IPS-15b (cell line): ENCODE measurements at regions not wholly inside any gene's neighbourhood (a gene's known extent, or its start where the extent isn't known, plus 50 kb on each side); places are given as distances from the start of the nearest gene placed in this dataset.
"Not testable (repeated sequence)": the region's sequence is repeated elsewhere in the genome, so short reads cannot be mapped to it uniquely, and the experiment has no call there.

Experiments
- H3K27me3 ChIP-seq: one replicate; pipeline ENCODE4 v1.6.1; 2013; ENCODE audit warnings: low read length; ENCODE audit not compliant: control insufficient read depth, insufficient read depth
- H3K36me3 ChIP-seq: one replicate; pipeline ENCODE4 v1.6.1; 2013; ENCODE audit warnings: low read length; ENCODE audit not compliant: control insufficient read depth, insufficient read depth
- H3K4me1 ChIP-seq: one replicate; pipeline ENCODE4 v1.6.1; 2013; ENCODE audit warnings: mild to moderate bottlenecking, low read length; ENCODE audit not compliant: control insufficient read depth, insufficient read depth
- H3K4me3 ChIP-seq: one replicate; pipeline ENCODE4 v1.5.1; 2013; ENCODE audit warnings: low read depth, low read length
- H3K9ac ChIP-seq: one replicate; pipeline ENCODE4 v1.6.1; 2013; ENCODE audit warnings: low read depth, mild to moderate bottlenecking, low read length
- H3K9me3 ChIP-seq: one replicate; pipeline ENCODE4 v1.6.1; 2013; ENCODE audit warnings: mild to moderate bottlenecking, low read length; ENCODE audit not compliant: control insufficient read depth, insufficient read depth

DNA sequence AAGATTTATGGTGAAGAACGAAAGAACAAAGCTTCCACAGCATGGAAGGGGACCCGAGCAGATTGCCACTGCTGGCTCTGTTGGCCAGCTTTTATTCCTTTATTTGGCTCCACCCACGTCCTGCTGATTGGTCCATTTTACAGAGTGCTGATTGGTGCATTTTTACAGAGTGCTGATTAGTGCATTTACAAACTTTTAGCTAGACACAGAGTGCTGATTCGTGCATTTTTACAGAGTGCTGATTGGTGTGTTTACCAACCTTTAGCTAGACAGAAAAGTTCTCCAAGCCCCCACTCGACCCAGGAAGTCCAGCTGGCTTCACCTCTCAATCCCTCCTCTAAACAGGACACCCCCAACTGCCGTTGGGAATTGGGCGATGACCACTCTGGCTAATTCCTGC lies 511.5 kb downstream of the CCER1 start:
- not testable (repeated sequence) for H3K4me3 ChIP-seq, H3K9me3 ChIP-seq, H3K9ac ChIP-seq, H3K4me1 ChIP-seq, H3K27me3 ChIP-seq, H3K36me3 ChIP-seq

DNA sequence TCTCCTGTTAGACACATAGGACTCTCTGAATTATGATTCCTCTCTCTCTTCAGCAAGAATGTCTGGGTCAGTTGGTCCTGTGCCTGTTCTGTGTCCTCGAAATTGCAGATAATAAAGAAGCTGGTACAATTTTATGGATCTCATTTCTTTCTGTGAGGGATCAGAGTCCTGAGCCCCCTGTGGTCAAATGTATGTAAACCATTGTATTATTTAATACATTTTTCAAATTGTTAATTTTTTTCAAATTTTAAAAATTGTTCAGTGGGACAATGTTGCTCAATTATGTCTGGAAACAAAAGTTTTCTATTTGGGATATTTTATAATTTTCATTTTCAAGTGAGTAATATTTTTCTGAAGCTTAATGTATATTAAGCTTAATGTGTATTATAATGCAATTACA lies 513.5 kb downstream of the CCER1 start:
- Histone ChIP-seq H3K9me3 (no peaks in the 10 kb centered on the region), H3K9ac (no peak overlapping the region), H3K4me1 (no peaks in the 10 kb centered on the region), H3K27me3 (no peaks in the 10 kb centered on the region), H3K4me3 (no peak overlapping the region), H3K36me3 (no peaks in the 10 kb centered on the region)

DNA sequence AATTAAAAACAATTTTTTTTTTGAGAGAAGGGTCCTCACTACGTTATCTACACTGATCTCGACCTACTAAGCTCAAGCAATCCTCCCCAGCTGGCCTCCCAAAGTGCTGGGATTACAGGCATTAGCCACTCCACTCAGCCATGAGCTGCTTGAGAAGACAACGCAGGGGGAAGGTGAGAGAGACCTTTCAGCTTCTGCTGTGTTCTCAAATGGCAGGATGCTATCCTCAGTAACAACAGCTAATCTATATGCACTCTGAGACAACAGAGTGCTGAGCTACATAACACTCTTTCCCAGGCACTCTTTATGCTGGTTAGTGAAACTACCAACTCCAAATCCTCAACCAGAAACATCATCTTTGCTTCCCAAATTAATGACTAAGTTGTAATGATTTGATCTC lies 526.1 kb downstream of the CCER1 start:
- H3K27me3 ChIP-seq = no peaks in the 10 kb centered on the region
- H3K36me3 ChIP-seq = no peaks in the 10 kb centered on the region
- no peak overlapping the region for H3K9ac ChIP-seq
- H3K4me3 ChIP-seq = no peak overlapping the region
- H3K9me3 ChIP-seq = no peaks in the 10 kb centered on the region
- H3K4me1 ChIP-seq = no peaks in the 10 kb centered on the region

DNA sequence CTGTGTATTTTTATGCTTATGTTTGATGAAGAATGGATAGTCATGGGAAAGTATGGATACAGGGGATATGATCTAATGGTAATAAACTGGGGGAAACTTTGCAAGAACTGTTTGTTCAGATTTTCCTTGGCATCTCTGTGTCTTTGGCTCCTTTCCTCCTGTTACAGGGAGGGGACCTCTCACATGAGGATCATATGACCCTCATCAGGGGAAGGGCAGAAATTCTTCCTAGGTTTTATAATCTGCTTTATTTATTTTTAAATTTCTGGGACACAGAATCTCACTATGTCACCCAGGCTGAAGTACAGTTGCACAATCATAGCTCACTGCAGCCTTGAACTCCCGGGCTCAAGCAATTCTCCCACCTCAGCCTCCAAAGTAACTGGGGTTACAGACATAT lies 526.5 kb downstream of the CCER1 start:
- Histone ChIP-seq H3K27me3 (no peaks in the 10 kb centered on the region), H3K4me3 (no peak overlapping the region), H3K36me3 (no peaks in the 10 kb centered on the region), H3K9ac (no peak overlapping the region), H3K9me3 (no peaks in the 10 kb centered on the region), H3K4me1 (no peaks in the 10 kb centered on the region)

DNA sequence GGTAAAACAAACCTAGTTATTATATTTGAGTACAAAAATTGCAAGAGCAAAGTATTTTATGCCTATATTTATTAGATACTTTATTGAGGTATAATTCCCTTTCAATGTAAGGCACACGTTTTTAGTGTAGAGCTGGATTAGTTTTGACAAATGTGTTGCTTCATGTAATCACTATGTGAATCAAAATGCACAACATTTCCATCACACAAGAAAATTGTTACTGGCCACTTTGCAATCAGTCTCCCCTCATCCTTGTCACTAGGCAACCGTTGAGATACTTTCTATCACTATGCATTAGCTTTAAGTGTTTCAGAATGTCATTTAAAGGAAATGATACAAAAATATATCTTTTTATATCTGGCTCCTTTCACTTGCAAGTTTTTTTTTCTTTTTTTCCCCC lies 531.0 kb downstream of the CCER1 start:
- no peaks in the 10 kb centered on the region for H3K27me3 ChIP-seq

DNA sequence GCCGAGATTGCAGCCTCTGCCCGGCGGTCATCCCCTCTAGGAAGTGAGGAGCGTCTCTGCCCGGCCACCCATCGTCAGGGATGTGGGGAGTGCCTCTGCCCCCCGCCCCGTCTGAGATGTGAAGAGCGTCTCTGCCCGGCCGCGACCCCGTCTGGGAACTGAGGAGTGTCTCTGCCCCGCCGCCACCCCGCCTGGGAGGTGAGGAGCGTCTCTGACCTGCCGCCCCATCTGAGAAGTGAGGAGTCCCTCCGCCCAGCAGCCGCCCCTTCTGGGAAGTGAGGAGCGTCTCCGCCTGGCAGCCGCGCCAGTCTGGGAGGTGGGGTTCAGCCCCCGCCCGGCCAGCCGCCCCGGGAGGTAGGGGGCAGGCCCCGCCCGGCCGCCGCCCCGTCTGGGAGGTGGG lies 544.0 kb downstream of the CCER1 start:
- no peak overlapping the region for H3K4me3 ChIP-seq
- no peak overlapping the region for H3K9ac ChIP-seq
- H3K4me1 ChIP-seq = peaks cover 4% of the 10 kb centered on the region
- no peaks in the 10 kb centered on the region for H3K9me3 ChIP-seq
- H3K36me3 ChIP-seq = no peaks in the 10 kb centered on the region
- no peaks in the 10 kb centered on the region for H3K27me3 ChIP-seq

More for the DNA sequence above, 531.0 kb downstream of the CCER1 start:
- Histone ChIP-seq H3K4me3 (no peak overlapping the region), H3K4me1 (no peaks in the 10 kb centered on the region), H3K36me3 (no peaks in the 10 kb centered on the region), H3K9ac (no peak overlapping the region), H3K9me3 (no peaks in the 10 kb centered on the region)

DNA sequence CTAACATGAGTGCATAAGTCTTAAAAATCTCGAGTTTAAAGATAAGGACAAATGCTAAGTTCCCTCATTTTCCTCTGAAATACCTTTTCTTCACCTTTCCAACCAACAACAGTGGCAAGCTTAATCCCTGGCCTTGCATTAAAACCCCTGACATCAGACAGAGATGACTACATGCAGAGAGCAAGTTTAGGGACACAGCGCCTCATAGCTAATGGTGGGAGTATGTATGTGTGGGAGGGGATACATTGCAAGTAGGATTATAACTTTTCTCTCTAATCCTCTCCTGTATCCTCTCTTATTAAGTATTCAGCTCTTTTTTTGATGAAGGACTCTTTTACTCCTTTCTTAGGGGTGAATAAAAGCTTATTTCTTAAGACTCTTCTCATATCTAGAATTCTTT lies 547.1 kb downstream of the CCER1 start:
- no peaks in the 10 kb centered on the region for H3K9me3 ChIP-seq
- H3K27me3 ChIP-seq = no peaks in the 10 kb centered on the region
- H3K4me3 ChIP-seq = no peak overlapping the region
- no peaks in the 10 kb centered on the region for H3K4me1 ChIP-seq
- no peaks in the 10 kb centered on the region for H3K36me3 ChIP-seq
- no peak overlapping the region for H3K9ac ChIP-seq

DNA sequence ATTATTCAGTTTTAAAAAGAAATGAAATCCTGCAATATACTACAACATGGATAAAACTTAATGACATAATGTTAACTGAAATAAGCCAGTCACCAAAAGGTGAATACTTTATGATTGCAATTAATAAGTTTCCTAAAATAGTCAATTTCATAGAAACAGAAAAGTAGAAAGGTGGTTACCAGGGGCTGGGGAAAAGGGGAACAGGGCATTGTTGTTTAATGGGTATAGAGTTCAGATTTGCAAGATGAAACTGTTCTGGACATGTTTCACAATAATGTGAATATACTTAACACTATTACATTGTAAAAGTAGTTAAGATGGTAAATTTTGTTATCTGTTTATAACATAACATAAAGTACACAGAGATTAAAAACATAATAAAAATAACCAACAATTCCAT lies 550.9 kb downstream of the CCER1 start:
- Histone ChIP-seq H3K9me3 (no peaks in the 10 kb centered on the region), H3K9ac (no peak overlapping the region), H3K36me3 (no peaks in the 10 kb centered on the region), H3K27me3 (no peaks in the 10 kb centered on the region), H3K4me3 (no peak overlapping the region), H3K4me1 (no peaks in the 10 kb centered on the region)

DNA sequence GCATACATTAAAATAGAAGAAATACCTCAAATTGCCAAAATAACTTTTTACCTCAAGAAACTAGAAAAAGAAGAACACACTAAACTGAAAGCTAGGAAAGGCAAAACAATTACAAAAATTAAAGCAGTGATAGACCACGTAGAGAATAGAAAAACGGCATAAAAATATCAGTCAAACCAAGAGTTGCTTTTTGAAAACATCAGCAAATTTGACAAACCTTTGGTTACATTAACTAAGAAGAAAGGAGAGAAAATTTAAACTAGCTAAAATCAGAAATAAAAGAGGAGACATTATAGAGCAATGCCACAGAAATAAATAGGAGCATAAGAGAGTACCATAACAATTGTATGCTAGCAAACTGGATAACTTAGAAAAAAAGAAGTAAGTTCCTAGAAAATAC lies 553.8 kb downstream of the CCER1 start:
- no peak overlapping the region for H3K4me3 ChIP-seq
- H3K27me3 ChIP-seq = no peaks in the 10 kb centered on the region
- H3K9ac ChIP-seq = no peak overlapping the region
- no peaks in the 10 kb centered on the region for H3K9me3 ChIP-seq
- H3K36me3 ChIP-seq = no peaks in the 10 kb centered on the region
- no peaks in the 10 kb centered on the region for H3K4me1 ChIP-seq

DNA sequence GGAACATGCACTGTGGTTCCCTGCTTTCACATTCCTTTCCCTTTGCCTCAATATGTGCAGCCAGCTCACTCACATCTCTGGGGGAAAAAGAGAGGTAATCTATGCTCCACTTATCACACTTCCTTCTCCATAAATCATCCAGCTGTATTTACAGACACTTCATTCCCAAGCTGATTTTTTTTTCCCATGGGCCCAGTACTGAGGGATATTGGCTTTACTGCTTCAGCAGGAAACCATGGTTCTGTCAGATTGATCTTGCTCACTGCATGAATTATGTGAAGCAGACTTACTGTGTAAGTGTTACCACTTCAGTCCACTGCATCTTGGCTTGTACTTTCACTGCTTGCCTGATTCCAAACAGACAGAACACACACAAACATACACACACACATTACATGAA lies 555.6 kb downstream of the CCER1 start:
- Histone ChIP-seq H3K27me3 (no peaks in the 10 kb centered on the region), H3K36me3 (no peaks in the 10 kb centered on the region), H3K9me3 (no peaks in the 10 kb centered on the region), H3K4me3 (no peak overlapping the region), H3K9ac (no peak overlapping the region), H3K4me1 (no peaks in the 10 kb centered on the region)

DNA sequence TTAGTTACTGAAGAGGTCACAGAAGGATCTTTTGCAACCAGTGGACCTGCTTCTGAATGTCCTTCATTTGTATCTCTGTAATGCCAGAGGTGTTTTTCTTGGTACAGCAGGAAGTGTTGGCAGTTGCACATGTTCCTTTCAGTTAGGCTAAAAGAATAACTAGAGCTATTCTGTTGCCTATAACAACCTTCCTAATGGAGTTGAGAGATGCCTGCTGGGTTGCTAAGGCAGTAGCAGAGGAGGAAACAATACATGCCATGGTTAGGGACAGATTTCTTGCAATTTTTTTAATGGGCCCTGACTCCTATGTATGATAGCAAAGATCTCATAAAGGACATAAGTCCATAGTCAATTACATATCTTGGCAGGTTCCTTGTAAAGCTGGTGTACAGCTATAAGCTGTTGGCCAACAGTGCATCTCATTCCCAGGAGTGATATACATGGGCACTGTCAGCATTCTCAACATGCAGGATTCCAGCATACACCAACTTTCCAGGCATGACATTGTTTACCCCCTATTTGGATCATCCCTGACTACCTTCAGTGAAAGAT lies 556.6 kb downstream of the CCER1 start:
- Histone ChIP-seq H3K4me3 (no peak overlapping the region), H3K27me3 (no peaks in the 10 kb centered on the region), H3K36me3 (no peaks in the 10 kb centered on the region), H3K9me3 (no peaks in the 10 kb centered on the region), H3K9ac (no peak overlapping the region), H3K4me1 (no peaks in the 10 kb centered on the region)

DNA sequence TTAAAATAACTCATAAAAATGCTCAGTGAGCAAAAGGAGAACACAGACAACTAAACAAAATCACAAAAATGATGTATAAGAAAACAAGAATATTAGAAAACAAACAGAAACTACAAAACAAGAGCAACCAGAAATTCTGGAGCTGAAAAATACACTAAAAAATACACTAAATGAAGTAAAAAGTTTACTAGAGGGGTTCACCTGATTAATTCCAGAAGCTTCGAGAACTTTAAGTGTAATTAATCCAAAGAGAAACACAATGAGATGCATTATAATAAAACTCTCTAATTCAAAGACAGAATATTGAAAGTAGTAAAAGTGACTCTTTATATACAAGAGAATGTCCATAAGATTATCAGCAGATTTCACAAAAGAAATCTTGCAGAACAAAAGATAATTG lies 558.4 kb downstream of the CCER1 start:
- H3K27me3 ChIP-seq = no peaks in the 10 kb centered on the region
- H3K4me3 ChIP-seq = no peak overlapping the region
- H3K9ac ChIP-seq = no peak overlapping the region
- no peaks in the 10 kb centered on the region for H3K9me3 ChIP-seq
- H3K4me1 ChIP-seq = no peaks in the 10 kb centered on the region
- no peaks in the 10 kb centered on the region for H3K36me3 ChIP-seq

DNA sequence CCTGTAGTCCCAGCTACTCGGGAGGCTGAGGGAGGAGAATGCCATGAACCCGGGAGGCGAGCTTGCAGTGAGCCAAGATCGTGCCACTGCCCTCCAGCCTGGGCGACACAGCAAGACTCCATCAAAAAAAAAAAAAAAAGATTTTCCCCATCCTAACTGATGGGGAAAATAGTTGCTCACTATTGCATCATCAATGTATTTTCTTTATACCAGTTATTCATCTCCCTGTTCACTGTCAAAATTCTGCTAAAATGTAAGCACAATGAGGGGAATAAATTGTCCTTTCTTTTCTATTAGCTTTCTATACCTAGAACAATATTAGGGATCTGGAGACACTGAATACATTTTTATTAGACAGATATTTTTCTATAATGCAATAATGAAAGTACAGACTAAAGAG lies 561.3 kb downstream of the CCER1 start:
- H3K9me3 ChIP-seq = no peaks in the 10 kb centered on the region

More for the DNA sequence above, 561.3 kb downstream of the CCER1 start:
- H3K9ac ChIP-seq = no peak overlapping the region
- no peaks in the 10 kb centered on the region for H3K36me3 ChIP-seq
- no peak overlapping the region for H3K4me3 ChIP-seq
- no peaks in the 10 kb centered on the region for H3K4me1 ChIP-seq
- H3K27me3 ChIP-seq = no peaks in the 10 kb centered on the region
